Endometrium (tissue), 2 donors: ENCODE measurements at regions not wholly inside any gene's neighbourhood (a gene's known extent, or its start where the extent isn't known, plus 50 kb on each side); places are given as distances from the start of the nearest gene placed in this dataset.

Source experiments
- FAIRE-seq: peaks from 2 replicates; lab custom pipeline; 2012; peaks lifted over from hg19 to GRCh38; lab: Jason Lieb, UNC
- donor health status: control.
- donor health status: control.

DNA sequence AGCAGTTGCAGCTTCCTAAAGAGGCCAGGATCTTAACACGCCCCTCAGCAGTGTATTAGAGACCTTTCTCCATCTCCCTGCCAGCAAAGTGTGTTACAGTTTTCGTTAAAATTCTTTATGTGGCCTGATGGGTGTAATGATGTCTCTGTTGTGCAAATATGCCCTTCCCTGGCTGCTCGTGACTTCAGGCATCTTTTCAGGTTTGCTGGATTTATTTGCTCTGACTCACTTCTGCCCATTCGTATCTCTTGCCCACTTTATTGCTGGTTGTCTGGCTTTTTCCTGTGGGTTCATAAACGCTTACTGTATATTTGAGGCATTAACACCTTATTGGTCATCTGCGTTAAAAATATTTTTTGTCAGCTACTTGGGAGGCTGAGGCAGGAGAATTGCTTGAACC, 134.5 kb downstream of the ASB1 start:
- FAIRE-seq, result no peak

DNA sequence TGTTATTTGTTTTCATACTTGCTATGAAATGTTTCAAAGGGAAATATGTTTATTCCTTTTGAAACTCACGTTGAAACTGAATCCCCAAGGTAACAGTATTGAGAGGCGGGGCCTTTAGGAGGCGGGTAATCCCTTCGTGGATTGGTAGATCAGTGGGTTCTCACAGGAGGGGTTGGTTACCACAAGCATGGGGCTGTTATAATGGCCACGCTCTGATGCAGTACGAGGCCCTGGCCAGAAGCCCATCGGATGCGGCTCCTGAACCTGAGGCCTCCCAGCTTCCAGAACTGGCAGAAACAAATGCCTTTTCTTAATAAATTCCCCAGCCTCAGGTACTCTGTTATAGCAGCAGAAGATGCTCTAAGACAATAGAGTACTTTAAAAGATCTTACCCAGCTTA, 135.7 kb downstream of the ASB1 start:
- no peak for FAIRE-seq

DNA sequence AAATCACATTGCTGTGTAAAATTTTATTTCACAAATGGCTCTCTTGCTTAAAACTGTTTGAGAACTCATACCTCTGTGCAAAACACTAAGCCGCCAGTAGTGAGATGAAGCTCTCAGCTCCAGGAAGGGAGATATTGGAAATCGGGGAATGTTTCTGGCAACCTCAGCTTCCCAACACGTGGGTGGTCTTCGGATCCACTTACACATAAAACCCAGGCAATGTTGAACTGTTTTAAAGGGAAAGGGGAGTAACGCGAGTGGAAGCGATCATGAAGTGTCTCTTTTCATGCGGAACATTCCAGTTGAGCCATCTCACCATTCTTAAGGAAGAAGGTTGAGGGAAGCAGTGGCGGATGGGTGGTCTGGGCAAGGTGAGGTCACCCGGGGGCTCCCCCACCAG, 136.8 kb downstream of the ASB1 start:
- no peak for FAIRE-seq

DNA sequence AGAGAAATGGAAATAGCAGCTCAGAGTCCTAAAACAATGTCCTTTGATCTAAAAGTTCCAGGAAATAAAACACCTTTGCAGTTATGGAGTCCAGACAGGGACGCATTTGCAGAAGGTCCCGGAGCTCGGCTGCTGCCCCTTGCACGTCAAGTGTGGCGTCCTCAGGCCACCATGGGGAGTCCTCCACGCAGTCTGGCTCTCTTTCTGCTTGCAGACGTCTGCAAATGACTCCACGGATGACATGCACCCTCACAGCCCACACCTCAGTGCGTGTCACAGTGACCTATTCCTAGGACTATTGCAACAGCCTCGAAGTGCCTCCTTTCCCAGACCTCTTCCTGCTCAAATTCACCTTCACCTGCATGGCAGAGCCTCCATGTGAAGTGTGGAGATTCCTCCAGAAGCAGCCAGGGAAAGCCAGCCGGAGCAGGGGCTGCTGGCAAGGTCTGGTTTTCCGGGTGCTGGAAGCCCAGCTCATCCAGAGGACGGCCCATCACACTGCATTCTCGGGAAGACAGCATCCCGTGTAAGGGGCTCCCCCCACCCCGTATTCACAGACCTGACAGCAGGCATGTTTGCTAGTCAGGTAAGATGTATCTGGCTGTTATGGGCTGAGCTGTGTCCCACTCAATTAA, 137.7 kb downstream of the ASB1 start:
- FAIRE-seq, result no peak

DNA sequence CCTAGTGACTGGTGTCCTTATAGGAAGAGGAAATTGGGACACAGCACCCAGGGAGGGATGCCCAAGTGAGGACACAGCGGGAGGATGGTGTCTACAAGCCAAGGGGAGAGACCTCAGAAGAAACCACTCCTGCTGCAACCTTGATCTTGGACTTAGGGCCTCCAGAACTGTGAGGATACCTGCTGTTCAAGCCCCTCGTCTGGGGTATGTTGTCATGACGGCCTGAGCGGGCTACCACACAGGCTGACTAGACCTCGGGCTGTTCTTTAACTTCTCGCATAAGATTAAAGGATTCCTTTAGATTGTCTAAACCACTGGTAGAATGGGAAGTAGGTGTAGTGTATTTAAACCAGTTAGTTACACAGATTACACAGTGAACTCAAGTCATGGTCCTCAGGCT, 138.3 kb downstream of the ASB1 start:
- no peak for FAIRE-seq

DNA sequence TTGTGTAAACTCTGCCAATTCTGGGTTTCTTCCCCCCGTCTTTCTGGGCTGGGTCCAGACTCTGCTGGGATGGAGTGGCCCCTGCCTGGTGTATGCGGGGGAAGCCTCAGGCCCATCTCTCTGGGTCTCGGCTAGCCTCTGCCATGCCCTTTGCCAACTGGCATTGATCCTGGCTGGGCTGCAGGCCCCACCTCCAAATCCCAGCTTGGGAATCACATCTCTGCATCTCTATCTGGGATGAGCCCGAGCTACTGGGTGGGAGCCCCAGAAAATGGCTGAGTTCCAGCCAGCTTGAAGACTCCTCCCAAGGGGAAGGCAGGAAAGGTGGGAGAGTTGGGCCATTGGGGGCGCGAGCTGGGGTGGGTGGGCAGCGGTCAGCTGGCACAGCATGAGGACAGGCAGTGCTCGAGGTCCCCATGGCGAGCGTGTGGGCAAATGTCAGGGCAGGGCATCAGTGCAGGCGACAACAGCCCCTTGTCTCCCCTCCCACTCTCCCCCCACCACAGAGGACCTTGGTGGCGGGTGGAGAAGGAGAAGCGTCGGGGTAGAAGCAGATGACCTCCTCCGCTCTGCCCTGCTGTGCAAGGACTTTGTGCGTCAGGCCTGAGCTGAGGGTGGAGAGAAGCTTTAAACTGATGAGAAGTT, 139.4 kb downstream of the ASB1 start:
- FAIRE-seq, result no peak

DNA sequence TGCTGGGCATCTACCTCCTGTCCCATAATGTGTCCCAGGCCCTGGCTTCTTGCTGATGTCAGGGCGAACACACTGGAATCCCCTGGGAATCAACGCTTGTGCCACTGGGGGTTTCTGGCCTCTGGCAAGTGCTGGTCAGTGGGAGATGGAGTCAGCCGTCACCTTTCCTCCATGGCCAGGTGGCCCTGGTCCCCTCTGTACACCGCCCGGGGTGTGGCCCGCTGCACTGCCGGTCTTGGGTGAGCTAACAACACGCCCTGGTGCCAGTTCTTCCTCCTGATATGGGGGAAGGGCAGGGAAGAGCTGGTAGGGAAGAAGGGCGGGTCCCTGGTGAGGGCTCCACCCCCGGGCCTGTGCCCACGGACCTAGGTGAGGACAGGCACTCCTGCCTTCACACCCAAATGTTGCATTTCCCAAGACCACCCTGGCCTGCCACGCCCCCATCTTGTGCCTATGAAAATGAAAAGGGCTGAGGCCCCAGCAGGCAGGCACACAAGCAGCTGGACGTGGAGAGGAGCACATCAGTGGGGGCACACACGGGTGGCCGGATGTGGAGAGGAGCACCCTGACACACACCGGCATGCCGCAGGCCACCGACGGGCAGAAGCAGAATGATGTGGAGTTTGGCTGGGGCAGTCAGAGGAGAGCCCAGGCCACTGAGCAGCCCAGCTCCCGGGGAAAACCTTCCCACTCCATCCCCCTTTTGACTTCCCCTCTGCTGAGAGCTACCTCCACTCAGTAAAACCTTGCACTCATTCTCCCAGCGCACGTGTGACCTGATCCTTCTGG, 140.5 kb downstream of the ASB1 start:
- FAIRE-seq, result no peak

DNA sequence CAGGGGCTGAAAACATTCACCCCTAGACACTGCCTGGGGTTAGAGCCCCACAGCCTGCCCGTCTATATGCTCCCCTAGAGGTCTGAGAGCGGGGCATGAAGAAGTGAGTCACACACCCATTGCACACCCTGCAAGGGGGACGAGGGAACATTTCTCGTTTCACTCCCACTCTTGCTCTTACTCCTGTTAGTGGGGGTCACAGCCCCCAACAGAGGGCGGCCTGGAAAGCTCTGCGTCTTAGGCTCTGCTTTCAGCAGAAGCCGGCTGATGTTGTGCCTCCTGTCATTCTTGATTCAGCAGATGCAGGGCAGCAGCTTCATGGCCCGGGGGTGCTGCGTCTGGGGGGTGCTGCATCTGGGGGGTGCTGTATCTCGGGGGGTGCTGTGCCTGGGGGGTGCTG, 141.3 kb downstream of the ASB1 start:
- FAIRE-seq, result no peak

DNA sequence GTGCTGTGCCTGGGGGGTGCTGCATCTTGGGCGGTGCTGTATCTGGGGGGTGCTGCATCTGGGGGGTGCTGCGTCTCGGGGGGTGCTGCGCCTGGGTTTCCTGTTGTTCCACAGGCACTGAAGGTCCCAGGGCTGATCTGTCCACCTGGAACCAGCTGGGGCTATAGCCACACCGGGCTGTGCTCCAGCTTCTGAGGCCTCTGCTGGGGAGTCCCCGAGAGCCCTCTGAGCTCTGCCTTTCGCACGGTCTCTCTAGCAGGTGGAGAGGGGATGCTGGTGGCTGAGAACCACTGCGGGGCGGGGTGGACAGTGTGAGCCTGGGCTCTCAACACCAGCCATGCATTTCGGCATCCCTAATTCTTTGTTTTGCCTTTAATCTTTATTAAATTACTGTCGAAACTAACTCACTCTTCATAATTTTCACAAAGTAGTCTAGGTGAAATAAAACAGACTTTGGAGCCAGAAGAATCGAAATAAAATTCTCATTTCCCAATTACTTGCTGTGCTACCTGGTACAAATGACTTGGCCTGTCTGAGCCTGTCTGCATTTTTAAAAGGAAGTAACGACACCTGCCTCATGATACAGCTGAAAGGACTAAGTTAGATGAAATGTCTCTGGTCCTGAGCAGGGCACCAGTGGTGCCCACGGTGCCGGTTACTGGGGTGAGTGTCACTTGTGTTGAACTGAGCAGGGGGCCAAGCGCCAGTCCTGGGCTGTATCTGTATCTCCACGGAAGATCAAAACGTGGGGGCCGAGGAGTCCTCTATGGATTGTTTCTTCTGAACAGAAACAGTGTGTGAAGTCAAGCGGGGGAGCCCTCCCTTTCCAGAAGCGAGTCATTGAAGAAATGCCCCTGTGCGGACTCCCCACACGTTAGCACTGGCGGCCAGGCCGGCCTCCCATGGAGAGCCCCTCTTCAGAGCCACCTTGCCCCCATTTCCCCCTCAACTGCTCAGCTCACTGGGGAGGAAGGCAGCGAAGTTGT, 142.0 kb downstream of the ASB1 start:
- FAIRE-seq, result no peak

DNA sequence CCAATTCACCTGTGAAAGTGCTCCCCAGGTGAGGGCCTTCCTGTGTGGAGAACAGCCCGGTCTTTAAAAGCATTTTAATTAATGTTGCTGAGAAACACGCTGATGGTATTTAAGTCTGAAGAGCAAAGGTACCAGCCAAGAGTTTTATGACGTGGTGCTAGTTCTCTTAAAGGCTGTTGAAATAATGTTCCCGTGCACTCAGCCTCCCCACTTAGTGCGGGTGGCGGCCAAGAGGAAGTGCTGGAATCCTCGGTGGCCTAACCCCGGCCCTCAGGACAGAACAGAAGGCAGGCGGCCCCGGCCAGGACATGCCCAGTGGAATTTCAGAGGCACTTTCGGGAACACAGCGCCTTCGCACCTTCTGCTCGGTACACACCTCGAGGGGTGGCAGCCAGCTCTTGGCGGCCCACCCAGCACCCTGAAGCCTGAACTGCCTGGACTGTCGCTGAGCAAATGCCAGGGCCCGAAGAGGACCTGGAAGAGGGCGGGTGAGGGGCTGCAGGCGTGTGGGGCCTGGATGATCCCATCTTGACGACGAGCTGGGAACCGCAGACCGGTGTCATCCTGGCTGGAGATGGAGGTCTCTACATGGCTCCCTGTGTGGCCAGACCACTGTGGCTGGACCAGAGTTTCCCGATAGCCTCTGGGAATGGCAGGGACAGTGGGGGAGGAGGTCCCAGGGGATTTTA, 142.9 kb downstream of the ASB1 start:
- FAIRE-seq, result no peak

DNA sequence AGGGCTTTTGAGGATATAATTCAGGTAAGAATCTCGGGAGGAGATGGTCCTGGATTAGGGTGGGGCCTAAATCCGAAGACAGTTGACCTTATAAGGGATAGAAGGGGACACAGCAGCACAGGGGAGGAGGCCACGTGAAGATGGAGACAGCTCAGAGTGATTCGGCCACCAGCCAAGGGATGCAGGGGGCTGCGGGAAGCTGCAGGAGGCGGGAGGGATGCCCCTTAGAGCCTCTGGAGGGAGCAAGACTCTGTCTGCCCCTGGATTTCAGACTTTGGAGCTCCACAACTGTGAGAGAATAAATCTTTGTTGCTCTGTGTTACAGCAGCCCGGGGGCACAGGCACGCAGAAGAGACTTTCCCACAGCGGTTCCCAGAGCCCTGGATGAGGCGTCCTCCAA, 143.7 kb downstream of the ASB1 start:
- no peak for FAIRE-seq

DNA sequence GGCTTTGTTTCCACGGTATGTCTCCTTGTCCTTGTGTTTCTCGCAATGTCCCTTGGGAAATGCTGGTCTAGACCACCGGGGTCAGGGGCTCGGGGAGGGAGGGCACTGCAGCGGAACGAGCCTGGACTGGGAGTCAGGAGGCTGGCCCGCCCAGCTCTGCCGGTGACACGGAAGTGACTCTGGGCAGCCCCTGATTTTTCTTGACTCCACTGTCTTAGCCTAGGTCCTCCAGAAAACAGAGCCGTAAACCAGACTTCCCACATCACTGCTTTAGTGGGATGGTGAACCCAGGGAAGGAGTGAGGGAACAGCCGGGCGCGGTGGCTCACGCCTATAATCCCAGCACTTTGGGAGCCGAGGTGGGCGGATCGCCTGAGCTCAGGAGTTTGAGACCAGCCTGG, 144.2 kb downstream of the ASB1 start:
- no peak for FAIRE-seq

DNA sequence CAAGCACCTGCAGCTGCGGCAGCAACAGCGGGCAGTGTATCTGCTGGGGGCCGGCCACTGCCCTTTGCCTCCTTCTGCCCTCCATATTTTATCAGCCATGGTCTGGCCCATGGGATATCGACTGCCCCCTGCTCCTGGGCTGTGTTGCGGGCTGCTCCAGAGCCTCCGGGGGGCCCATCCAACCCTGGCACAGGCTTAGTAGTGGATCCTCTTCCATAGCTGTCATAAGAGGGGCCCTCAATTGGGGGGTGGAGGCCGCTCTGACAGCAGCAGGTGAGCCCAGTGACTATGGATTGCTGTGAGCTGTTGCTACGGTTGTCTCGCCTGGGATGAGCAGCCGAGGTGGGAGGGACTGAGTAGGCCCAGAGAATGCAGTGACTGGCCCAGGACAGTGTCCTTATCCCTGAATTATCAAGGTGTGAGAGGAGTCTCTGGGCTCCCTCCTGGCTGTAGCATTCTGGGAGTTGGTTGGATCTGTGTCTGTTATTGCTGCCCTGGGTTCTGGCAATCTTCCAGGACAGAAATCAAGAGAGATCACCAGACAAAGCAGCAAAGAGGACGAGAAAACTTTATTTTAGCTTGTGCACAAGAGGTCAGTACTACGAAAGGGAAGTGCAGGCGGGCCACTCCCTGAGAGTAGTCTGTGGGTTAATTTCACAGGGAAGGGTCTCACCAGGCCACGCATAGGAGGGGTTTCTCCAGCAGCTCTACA, 145.1 kb downstream of the ASB1 start:
- no peak for FAIRE-seq

DNA sequence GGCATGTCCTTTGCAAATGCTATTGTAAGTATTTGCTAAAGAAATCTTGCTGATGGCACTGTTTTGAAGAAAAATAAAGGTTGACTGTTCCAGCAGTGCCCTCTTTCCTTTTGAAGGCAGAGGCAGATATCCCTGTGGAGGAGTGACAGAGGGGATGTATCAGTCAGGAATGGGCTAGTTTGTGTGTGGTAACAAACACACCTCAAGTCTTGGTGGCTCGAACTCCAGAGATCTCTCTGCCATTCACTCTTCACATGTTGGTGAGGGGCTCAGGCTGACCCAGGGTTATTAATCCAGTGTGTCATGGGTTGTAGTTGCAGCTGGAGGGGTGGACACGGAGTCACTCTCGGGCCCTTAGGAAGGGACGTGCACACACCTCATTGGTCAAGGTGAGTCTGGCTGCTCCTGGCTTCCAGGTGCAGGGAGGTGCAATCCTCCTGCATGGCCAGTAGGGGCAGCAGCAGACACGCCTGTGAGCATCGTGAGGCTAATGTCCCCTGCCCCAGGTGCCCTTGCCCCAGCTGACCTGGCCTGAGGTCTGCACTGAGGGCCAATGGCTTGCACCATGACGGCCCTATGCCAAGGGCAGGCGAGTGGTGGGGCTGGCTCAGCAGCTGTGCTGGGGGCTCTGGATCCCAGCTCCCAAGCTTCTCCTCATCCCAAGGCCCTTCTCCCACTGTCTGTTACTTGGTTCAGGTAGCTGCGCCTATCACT, 146.5 kb downstream of the ASB1 start:
- FAIRE-seq, result no peak

DNA sequence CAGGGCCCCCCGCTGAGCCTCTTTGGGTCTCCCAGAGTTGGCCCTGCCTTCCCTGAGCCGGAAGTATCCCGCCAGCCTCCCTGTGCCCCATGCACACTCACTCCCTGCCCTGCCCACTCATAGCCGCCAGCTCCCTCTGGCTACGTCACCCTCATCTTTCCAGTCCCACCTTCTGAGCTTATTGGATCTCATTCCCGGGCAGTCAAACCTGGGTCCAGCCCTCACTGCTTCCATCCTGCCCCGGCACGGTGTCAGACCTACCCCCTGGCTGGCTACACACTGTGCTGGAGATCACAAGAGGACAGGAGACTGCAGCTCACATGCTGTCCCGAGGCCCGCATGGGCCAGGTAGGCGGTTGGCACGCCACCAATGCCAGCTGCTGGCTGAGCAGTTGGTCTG, 147.2 kb downstream of the ASB1 start:
- no peak for FAIRE-seq

DNA sequence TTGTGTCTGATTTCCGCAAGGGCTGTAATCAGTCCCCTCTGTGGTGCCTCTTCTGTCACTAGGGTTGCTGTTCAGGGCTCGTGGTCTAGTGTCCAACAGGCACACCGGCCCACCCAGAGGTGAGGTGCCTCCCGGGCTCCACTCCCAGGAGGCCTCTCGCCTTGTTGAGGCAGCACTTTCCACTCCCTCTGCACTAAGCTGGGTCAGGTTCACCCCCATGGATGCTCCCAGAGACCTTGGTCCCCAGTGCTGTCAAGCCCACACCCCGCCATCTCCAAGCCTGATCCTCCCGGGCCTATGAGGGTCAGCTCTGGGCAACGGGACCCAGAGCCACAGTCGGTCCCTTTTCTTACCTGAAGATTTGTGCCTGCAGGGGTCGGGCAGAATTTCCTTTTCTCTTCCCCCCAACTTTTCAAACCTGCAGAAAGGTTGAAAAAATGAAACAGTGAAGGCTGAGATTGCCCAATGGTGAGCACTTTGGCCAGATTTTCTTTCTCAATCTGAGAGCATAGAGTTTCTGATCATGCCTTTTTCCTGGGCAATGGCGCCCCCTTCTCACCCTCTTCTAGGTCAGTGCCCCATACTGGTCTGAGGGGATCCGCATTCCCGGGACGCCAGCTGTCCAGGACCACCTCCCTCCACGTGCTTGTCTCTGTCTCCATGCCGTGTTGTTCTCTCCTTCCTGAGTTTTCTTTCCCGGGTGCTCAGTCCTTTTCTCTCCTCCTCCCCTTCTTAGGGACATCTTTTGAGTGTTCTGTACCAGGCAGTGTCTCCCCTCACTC, 148.0 kb downstream of the ASB1 start:
- no peak for FAIRE-seq

DNA sequence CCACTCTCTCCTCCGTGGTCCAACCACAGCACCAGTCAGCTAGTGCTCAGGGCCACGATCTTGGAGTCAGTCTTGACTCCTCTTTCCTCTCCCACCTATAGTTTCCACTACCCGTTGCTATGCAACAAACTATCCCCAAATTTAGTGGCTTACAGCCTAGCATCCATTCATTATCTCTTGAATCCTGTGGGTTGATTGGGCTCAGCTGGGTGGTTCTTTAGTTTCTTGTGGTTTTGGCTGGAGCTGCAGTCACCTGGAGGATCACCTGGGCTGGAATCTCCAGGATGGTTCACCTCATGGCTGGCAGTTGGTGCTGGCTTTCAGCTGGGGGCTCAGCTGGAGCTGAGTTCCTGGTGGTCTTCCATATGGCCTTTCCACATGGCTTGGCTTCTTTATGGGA, 149.9 kb downstream of the ASB1 start:
- FAIRE-seq, result no peak

DNA sequence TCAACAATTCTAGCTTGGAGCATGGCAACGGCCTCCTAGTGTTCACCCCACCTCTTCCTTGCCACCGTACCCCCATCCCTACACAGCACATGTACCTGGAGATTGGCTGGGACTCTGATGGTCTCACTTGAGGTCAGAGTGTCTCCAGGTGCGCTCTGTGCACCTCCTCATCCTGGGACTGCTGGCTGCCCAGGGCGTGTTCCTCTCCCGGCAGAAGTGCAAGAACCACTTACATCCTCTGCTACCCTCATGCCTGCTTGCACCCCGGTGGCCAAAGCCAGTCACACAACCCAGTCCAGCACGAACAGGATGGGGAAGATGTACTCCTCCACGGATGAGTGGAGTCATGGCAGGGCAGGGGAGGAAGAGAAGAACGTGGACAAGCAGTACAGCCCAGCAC, 151.5 kb downstream of the ASB1 start:
- FAIRE-seq, result no peak

DNA sequence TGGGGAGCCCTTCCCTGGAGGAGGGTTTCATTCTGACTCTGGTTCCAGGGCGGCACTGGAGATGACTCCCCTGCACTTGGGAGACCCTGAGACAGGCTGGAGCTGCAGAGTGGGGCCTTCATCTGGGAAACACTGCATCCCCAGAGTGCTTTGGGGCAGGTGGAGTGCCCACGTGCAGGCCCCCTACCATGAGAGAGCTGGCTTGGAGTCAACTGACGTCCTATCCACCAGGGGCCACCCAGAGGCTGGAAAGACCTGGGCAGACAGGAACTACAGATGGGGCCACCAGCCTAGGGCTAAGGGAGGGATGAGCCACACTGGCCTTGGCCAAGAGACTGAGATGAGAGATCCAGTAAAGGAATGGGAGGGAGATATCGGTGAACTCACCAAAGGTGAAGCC, 153.8 kb downstream of the ASB1 start:
- FAIRE-seq, result no peak

DNA sequence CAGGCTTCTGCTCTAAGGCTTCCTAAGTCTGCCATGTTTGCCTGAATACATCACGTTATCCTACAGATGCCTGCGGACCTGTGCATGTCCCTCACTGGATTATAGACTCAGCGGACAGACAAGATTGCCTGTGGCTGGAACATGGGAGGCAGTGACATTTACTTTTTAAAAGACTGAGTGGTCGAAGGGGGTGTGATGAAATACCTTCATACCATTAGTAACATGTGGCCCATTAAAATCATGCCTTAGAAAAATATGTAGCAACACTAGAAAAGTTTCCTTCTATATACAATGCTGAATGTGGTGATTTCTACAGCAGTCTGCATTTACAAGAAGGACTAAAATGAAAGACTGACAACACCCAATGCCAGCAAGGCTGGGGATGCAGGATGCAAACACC, 154.4 kb downstream of the ASB1 start:
- no peak for FAIRE-seq
